ENCODE measurements at regions not wholly inside any gene's neighbourhood (a gene's known extent, or its start where the extent isn't known, plus 50 kb on each side); places are given as distances from the start of the nearest gene placed in this dataset.
"Not testable (repeated sequence)": the region's sequence is repeated elsewhere in the genome, so short reads cannot be mapped to it uniquely, and the experiment has no call there.

DNA sequence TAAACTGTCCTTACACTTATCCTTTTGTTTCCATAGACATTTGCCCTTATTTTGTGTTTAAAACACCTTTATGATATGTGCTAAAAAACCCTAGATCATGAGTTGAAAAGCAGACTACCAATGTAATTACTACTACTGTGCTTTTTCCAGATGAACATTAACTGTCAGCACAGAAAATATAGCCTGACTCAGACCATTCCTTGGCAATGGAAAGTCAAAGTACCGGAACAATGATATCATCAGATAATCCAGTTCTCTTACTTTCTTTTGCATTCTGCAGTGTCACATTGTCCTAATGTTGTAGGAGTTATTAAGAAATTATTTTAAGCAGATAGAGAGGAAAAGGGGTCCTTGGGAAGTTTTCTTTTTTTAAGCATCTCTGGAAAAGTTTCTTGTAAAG lies 1189.0 kb upstream of the FLRT2 start:
- no peak for DNase-seq
- ATAC-seq, result no peak
- H3K27me3 ChIP-seq (ENCODE audit: control insufficient read depth in 2 of 2, insufficient read depth in 2 of 2, low read length in 2 of 2), result no peaks in the 10 kb centered on the region
- Mint-ChIP-seq H3K27ac (no peak overlapping the region), H3K27me3 (no peaks in the 10 kb centered on the region), H3K9me3 (peaks cover 2 to 19% (median 9%) of the 10 kb centered on the region in 11 donors), H3K4me3 (no peak overlapping the region), H3K4me1 (no peaks in the 10 kb centered on the region), H3K36me3 (no peaks in the 10 kb centered on the region)
- H3K4me1 ChIP-seq (ENCODE audit: control insufficient read depth in 2 of 2, insufficient read depth in 2 of 2, low read length in 2 of 2), result no peaks in the 10 kb centered on the region
- ChIA-PET CTCF (no interaction called here), POLR2A (no interaction called here)
- H3K36me3 ChIP-seq (ENCODE audit: control insufficient read depth in 2 of 3, insufficient read depth in 3 of 3, low read length in 3 of 3), result no peaks in the 10 kb centered on the region
- no peak overlapping the region for H3K4me3 ChIP-seq (ENCODE audit: low read length)
- no peaks in the 10 kb centered on the region for H3K9me3 ChIP-seq (ENCODE audit: control insufficient read depth in 2 of 3, low read length in 3 of 3)
- no peak overlapping the region for H3K27ac ChIP-seq (ENCODE audit: low read depth, low read length)
- intact Hi-C loops (cut with micrococcal nuclease), result no loop called here

DNA sequence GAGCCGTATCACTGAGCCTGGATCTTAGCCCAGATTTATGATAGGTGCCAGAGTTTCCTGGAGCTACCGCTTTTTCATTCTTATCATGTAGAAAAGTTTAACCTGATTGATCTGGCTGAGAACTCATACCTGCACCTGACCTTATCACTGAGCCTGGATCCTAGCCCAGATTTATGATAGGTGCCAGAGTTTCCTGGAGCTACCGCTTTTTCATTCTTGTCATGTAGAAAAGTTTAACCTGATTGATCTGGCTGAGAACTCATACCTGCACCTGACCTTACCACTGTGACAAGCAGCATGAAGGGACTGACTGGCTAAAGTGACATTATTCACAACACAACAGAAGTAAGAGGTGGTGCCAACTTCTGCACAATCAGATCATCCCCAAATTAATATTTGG lies 1188.1 kb upstream of the FLRT2 start:
- DNase-seq; H3K27ac Mint-ChIP-seq; H3K36me3 ChIP-seq (ENCODE audit: control insufficient read depth in 2 of 3, insufficient read depth in 3 of 3, low read length in 3 of 3); H3K36me3 Mint-ChIP-seq; H3K4me1 Mint-ChIP-seq; H3K4me1 ChIP-seq (ENCODE audit: control insufficient read depth in 2 of 2, insufficient read depth in 2 of 2, low read length in 2 of 2); H3K4me3 Mint-ChIP-seq; H3K27me3 ChIP-seq (ENCODE audit: control insufficient read depth in 2 of 2, insufficient read depth in 2 of 2, low read length in 2 of 2); H3K9me3 ChIP-seq (ENCODE audit: control insufficient read depth in 2 of 3, low read length in 3 of 3); H3K27me3 Mint-ChIP-seq; H3K27ac ChIP-seq (ENCODE audit: low read depth, low read length); H3K4me3 ChIP-seq (ENCODE audit: low read length); intact Hi-C loops (cut with micrococcal nuclease); ATAC-seq; POLR2A ChIA-PET; CTCF ChIA-PET: not testable (repeated sequence)
- H3K9me3 Mint-ChIP-seq, result peaks cover 2 to 21% (median 9%) of the 10 kb centered on the region in 11 donors

DNA sequence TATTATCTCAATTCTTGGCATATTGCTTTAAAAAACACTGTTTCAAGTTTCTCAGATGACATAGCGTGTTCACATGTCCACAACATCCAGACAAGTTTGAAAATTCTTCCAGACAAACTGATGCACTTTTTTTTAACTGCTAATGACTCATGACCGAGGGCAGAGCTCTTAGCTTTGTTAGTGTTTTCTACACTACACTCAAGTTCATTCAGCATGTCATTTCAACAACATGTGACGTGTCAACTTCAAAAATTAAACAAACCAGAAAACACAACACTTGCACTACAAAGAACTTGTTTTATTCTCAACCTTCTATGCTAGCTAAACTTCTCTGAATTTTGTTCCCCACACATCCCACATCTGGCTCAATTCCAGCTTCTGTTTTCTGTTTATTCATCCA lies 1186.3 kb upstream of the FLRT2 start:
- no peak overlapping the region for H3K4me3 ChIP-seq (ENCODE audit: low read length)
- intact Hi-C loops (cut with micrococcal nuclease), result no loop called here
- H3K27me3 Mint-ChIP-seq, result no peaks in the 10 kb centered on the region
- no peak overlapping the region for H3K27ac Mint-ChIP-seq
- no peaks in the 10 kb centered on the region for H3K9me3 ChIP-seq (ENCODE audit: control insufficient read depth in 2 of 3, low read length in 3 of 3)
- H3K9me3 Mint-ChIP-seq, result peaks cover 1 to 22% (median 9%) of the 10 kb centered on the region in 11 donors
- no peaks in the 10 kb centered on the region for H3K27me3 ChIP-seq (ENCODE audit: control insufficient read depth in 2 of 2, insufficient read depth in 2 of 2, low read length in 2 of 2)
- POLR2A ChIA-PET, result no interaction called here
- no peak overlapping the region for H3K4me3 Mint-ChIP-seq
- H3K4me1 Mint-ChIP-seq, result no peaks in the 10 kb centered on the region
- no peaks in the 10 kb centered on the region for H3K36me3 ChIP-seq (ENCODE audit: control insufficient read depth in 2 of 3, insufficient read depth in 3 of 3, low read length in 3 of 3)
- H3K4me1 ChIP-seq (ENCODE audit: control insufficient read depth in 2 of 2, insufficient read depth in 2 of 2, low read length in 2 of 2), result no peaks in the 10 kb centered on the region
- no peak for ATAC-seq
- no peak overlapping the region for H3K27ac ChIP-seq (ENCODE audit: low read depth, low read length)
- CTCF ChIA-PET, result interaction anchor here (0.7 kb wide), 1 partner anchor 14 kb away, joined by 3 read pairs; no protein-coding TSS in a partner anchor
- no peak for DNase-seq
- no peaks in the 10 kb centered on the region for H3K36me3 Mint-ChIP-seq

- ChIA-PET POLR2A (no interaction called here), CTCF (no interaction called here)
- DNase-seq (no peak), ATAC-seq (no peak)
- Mint-ChIP-seq H3K4me3 (no peak overlapping the region), H3K4me1 (no peaks in the 10 kb centered on the region), H3K36me3 (no peaks in the 10 kb centered on the region), H3K27me3 (no peaks in the 10 kb centered on the region), H3K27ac (no peak overlapping the region), H3K9me3 (peaks cover 4 to 43% (median 18%) of the 10 kb centered on the region in 11 donors)
- H3K36me3 ChIP-seq (ENCODE audit: control insufficient read depth in 2 of 3, insufficient read depth in 3 of 3, low read length in 3 of 3), result no peaks in the 10 kb centered on the region
- no peaks in the 10 kb centered on the region for H3K4me1 ChIP-seq (ENCODE audit: control insufficient read depth in 2 of 2, insufficient read depth in 2 of 2, low read length in 2 of 2)
- no peak overlapping the region for H3K4me3 ChIP-seq (ENCODE audit: low read length)
- intact Hi-C loops (cut with micrococcal nuclease), result no loop called here
- no peaks in the 10 kb centered on the region for H3K27me3 ChIP-seq (ENCODE audit: control insufficient read depth in 2 of 2, insufficient read depth in 2 of 2, low read length in 2 of 2)
- H3K9me3 ChIP-seq (ENCODE audit: control insufficient read depth in 2 of 3, low read length in 3 of 3), result no peaks in the 10 kb centered on the region
- H3K27ac ChIP-seq (ENCODE audit: low read depth, low read length), result no peak overlapping the region
These were observed 1178.3 kb upstream of the FLRT2 start for GRCh38 chr14:84351646-84352045.

DNA sequence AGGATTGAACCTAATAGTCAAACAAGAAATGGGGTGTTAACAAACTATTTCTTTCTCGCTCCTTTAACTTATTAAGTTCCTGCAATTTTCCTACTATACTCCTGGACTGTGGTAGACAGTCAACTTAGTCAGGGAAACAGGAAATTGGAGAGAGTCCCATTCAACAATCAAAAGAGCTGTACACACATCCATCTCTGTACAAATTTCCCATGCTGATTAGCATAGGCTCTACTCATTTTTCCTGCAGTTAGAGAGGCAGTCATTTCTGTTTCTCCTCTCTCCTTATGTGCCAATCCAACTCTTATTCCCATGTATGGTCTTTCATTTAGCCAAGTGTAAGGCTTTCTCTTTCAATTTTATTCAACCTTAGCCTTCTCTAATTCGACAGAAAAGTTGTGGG lies 1168.5 kb upstream of the FLRT2 start:
- H3K9me3 Mint-ChIP-seq, result peaks cover 0 to 43% (median 9%) of the 10 kb centered on the region in 11 donors
- no peaks in the 10 kb centered on the region for H3K36me3 Mint-ChIP-seq
- no peak overlapping the region for H3K4me3 ChIP-seq (ENCODE audit: low read length)
- no peaks in the 10 kb centered on the region for H3K27me3 ChIP-seq (ENCODE audit: control insufficient read depth in 2 of 2, insufficient read depth in 2 of 2, low read length in 2 of 2)
- H3K9me3 ChIP-seq (ENCODE audit: control insufficient read depth in 2 of 3, low read length in 3 of 3), result no peaks in the 10 kb centered on the region
- H3K4me3 Mint-ChIP-seq, result no peak overlapping the region
- no peaks in the 10 kb centered on the region for H3K27me3 Mint-ChIP-seq
- H3K27ac ChIP-seq (ENCODE audit: low read depth, low read length), result no peak overlapping the region
- DNase-seq (no peak), ATAC-seq (no peak)
- no peak overlapping the region for H3K27ac Mint-ChIP-seq
- no peaks in the 10 kb centered on the region for H3K4me1 ChIP-seq (ENCODE audit: control insufficient read depth in 2 of 2, insufficient read depth in 2 of 2, low read length in 2 of 2)
- no peaks in the 10 kb centered on the region for H3K4me1 Mint-ChIP-seq
- CTCF ChIA-PET, result interaction anchor here (0.7 kb wide), 1 partner anchor 315 kb away, joined by 3 read pairs; no protein-coding TSS in a partner anchor
- no peaks in the 10 kb centered on the region for H3K36me3 ChIP-seq (ENCODE audit: control insufficient read depth in 2 of 3, insufficient read depth in 3 of 3, low read length in 3 of 3)
- intact Hi-C loops (cut with micrococcal nuclease), result no loop called here
- POLR2A ChIA-PET, result no interaction called here

GRCh38 chr14:84375235-84375634 lies 1154.7 kb upstream of the FLRT2 start:
- H3K9me3 ChIP-seq (ENCODE audit: control insufficient read depth in 2 of 3, low read length in 3 of 3), result no peaks in the 10 kb centered on the region
- no peaks in the 10 kb centered on the region for H3K36me3 ChIP-seq (ENCODE audit: control insufficient read depth in 2 of 3, insufficient read depth in 3 of 3, low read length in 3 of 3)
- H3K4me3 Mint-ChIP-seq, result no peak overlapping the region
- DNase-seq, result no peak
- H3K36me3 Mint-ChIP-seq, result no peaks in the 10 kb centered on the region
- no peak overlapping the region for H3K27ac ChIP-seq (ENCODE audit: low read depth, low read length)
- H3K4me1 Mint-ChIP-seq, result no peaks in the 10 kb centered on the region
- CTCF ChIA-PET, result no interaction called here
- H3K27me3 Mint-ChIP-seq, result no peaks in the 10 kb centered on the region
- H3K4me1 ChIP-seq (ENCODE audit: control insufficient read depth in 2 of 2, insufficient read depth in 2 of 2, low read length in 2 of 2), result no peaks in the 10 kb centered on the region
- H3K27ac Mint-ChIP-seq, result no peak overlapping the region
- intact Hi-C loops (cut with micrococcal nuclease), result no loop called here
- ATAC-seq, result no peak
- no peak overlapping the region for H3K4me3 ChIP-seq (ENCODE audit: low read length)
- H3K9me3 Mint-ChIP-seq, result peaks cover 0 to 27% (median 9%) of the 10 kb centered on the region in 11 donors
- no peaks in the 10 kb centered on the region for H3K27me3 ChIP-seq (ENCODE audit: control insufficient read depth in 2 of 2, insufficient read depth in 2 of 2, low read length in 2 of 2)
- POLR2A ChIA-PET, result no interaction called here

DNA sequence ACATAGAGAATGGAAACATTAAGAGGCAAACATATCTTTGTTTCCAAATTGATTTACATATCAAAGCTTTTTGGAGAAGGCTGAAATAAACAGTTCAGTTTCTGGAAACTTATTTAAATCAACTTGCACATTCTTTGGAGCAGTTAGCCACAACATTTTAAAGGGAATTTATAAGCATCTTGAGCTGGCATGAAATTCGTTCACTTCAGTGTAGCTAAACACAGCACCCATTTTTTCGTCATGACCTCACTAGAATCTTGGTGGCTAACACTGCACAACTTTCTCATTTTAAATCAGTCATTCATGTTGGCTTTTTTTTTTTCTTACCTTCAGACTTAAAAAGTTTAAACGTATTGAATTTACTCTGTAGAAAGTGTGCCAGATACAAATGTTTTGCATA lies 1139.9 kb upstream of the FLRT2 start:
- Mint-ChIP-seq H3K27ac (no peak overlapping the region), H3K27me3 (no peaks in the 10 kb centered on the region), H3K4me1 (no peaks in the 10 kb centered on the region), H3K4me3 (no peak overlapping the region), H3K36me3 (peaks cover 0 to 4% (median 0%) of the 10 kb centered on the region in 5 donors), H3K9me3 (peaks cover 0 to 30% (median 11%) of the 10 kb centered on the region in 11 donors)
- ChIA-PET POLR2A (no interaction called here), CTCF (no interaction called here)
- Histone ChIP-seq H3K9me3 (ENCODE audit: control insufficient read depth in 2 of 3, low read length in 3 of 3) (no peaks in the 10 kb centered on the region), H3K27ac (ENCODE audit: low read depth, low read length) (no peak overlapping the region), H3K36me3 (ENCODE audit: control insufficient read depth in 2 of 3, insufficient read depth in 3 of 3, low read length in 3 of 3) (no peaks in the 10 kb centered on the region), H3K27me3 (ENCODE audit: control insufficient read depth in 2 of 2, insufficient read depth in 2 of 2, low read length in 2 of 2) (no peaks in the 10 kb centered on the region), H3K4me3 (ENCODE audit: low read length) (no peak overlapping the region), H3K4me1 (ENCODE audit: control insufficient read depth in 2 of 2, insufficient read depth in 2 of 2, low read length in 2 of 2) (no peaks in the 10 kb centered on the region)
- DNase-seq, result no peak
- intact Hi-C loops (cut with micrococcal nuclease), result no loop called here
- ATAC-seq, result no peak

Measured in naive thymus-derived CD4-positive, alpha-beta T cell (primary cell).